NCI-H2081 (cell line): ENCODE measurements at regions not wholly inside any gene's neighbourhood (a gene's known extent, or its start where the extent isn't known, plus 50 kb on each side); places are given as distances from the start of the nearest gene placed in this dataset.
"Not testable (repeated sequence)": the region's sequence is repeated elsewhere in the genome, so short reads cannot be mapped to it uniquely, and the experiment has no call there.

Experiments used
- DNase-seq, 2 experiments: peaks; one replicate each; lab custom pipeline; 2025; lab: John Stamatoyannopoulos, UW

DNA sequence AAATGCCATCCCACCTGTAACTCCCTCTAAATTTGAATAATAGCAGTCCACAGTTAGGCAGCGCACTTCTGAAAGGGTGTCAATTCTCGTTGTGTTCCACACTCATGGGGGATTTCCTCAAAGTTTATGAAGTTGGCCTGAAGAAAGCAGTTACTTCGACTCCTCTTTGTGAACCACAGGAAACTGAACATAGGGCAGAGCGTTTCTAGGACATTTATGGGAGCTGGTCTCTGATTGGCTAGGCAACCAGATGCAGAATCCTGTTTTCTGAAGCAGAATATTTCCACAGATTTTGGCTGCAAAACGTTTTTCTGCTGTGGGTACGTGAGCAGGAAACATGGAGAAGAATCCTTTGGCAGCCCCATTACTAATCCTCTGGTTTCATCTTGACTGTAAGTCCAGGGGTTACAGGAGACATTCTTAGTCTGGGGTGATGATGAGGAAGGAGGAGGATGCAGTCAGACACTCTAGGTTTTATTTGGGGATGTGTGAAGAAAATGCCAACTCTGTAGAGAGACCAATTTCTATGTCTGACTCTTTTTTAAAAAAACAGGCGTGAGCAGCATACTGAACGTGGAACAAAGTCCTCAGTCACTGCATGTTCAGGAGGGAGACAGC, 431.5 kb upstream of the OR4E1 start:
- DNase-seq: no peak

DNA sequence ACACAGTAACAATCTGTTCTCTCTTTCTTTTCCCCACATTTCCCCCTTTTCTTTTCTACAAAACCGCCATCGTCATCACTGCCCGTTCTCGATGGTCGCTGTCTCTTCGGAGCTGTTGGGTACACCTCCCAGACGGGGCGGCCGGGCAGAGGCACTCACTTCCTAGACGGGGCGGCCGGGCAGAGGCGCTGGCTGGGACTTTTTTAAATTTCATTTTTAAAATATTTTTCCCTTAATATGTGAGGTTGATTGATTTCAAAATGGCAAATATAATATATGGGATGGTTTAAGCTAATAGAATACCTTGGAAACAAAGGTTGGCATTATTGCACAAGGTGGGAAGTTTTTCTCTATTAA, 427.1 kb upstream of the OR4E1 start:
- DNase-seq: not testable (repeated sequence)

DNA sequence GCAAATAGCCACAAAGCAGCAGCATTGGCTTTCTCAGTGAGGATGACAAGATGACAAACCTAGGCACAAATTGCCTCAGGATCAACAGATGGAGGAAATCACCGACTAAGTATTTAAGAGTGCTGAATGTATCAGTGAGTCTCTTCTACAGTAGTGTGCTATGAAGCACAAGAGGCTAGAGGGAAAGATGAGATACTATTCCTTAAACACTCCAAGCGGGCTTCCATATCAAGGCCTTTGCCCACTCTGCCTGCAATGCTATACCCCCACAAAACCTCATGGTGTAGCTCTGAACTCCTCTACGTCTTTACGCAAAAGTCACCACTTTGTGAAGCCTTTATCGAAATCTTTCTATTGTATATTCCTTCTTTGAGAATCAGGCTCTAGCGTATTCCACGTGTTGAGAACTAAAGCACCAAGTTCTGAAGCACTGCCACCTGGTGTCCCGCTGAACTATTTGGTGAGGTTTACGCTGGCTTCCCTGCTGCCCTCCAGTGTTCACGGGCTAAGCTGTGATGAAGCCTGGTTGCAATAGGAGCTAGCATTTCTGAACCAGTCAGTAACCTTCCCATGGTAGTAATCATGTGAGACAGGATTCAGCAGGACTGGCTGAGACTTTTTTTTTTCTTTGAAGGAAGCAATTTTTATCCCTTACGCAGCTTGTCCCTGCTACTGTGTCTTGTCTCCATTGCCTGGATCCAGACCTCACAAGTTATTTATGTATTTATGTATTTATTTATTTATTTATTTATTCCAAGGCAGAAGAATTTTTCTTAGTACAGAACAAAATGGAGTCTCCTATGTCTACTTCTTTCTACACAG, 426.5 kb upstream of the OR4E1 start:
- peak; percentile 13 to 35 for DNase-seq

DNA sequence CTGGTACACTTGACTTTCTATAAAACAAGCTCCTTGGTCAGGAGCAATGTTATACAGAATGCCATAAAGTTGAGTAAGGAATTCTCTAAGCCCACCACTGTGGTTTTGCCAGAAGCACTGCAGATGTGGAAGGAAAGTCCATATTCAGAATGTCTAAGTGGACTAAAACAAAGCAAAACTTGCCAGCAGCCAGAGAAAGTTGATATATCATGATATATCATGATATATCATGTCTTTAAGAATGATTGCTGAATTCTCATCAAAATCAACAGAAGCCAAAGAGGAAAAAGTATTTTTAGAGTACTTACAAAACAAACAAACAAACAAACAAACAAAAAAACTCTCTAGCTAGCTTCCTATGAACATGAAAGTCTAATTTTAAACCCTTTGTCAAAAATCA, 424.8 kb upstream of the OR4E1 start:
- no peak for DNase-seq

DNA sequence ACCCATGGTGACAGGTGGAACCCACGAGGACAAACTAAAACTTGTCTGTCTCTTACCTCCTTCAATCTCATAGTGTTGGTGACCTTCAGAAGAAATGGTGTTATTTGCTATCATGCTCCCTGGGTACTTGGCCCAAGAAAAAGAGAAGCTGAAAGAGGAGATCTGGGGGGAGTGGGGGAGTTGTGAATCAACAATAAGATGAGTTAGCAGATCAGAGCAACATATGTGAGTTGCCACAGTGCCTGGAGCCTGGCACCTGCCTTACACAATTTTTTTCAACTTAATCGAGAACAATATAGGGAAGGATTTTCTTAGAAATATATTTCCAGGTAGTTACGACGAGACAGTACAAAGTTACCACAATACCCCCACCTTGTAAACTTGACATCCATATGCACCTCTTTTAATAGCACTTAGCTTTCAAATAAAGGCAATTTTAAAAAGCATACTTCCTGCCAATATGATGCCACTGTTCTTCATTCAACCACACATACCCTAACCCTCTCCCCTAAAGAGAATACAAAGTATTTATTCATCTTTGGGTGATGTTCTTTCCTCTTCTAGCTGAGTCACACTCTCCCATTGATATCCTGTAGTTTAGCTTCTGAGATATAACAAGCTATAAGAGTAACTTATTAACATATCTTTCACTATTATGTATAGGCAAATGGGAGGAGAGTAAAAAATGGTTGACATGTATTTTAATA, 424.1 kb upstream of the OR4E1 start:
- DNase-seq: no peak

DNA sequence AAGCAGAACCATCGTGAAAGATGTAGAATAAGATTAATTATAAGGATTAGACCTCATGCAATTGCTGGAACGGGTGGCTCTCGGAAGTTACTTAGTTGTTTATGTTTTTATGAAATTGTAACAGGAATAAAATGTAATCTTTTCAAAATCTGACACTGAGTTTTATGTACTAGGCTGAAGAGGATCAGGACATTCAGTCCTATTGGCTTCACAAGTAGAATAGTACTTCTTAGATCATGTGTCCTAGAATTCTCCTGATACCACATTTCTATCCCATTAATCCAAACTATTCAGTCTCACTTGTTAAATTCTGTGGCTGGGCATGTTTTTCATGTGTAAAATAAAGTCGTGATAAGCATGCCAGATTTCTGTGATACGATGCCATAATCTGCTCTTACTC, 423.5 kb upstream of the OR4E1 start:
- no peak for DNase-seq

DNA sequence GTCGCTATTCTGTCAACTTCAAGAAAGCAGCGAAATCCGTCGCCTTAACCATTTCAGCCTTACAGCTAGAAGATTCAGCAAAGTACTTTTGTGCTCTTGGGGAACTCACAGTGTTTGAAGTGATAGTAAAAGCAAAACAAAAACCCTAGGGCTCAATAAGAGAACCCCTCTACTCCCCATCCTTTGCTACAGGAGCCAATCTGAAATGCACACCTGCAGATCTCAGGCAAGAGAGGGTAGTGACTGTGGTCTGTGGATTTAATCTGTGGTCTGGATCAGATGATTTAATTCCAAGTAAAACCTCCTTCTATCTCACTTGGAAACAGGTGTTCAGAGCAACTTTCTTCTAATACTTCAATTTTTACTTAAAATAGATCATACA, 422.9 kb upstream of the OR4E1 start:
- no peak for DNase-seq

DNA sequence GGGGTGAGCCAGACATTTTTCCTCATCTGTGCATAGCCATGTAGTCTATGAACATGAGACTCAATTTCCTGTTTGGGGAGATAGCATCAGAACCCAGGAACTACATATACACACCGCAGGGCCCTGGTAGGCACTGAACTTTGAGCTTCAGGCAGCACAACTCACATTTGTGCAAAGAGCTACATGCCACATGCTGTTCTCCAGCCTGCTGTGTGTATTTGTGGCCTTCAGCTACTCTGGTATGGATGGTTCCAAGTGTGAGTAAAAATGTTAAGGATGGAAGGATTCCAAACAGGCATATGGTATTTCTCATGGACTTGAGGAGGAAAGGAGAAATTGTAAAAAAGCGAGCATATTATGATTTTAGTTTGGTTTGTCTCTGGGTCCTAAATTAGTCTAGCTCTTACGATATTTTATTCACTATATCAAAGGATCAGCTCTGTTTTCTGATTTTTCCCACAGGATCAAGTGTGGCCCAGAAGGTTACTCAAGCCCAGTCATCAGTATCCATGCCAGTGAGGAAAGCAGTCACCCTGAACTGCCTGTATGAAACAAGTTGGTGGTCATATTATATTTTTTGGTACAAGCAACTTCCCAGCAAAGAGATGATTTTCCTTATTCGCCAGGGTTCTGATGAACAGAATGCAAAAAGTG, 422.4 kb upstream of the OR4E1 start:
- DNase-seq: no peak

DNA sequence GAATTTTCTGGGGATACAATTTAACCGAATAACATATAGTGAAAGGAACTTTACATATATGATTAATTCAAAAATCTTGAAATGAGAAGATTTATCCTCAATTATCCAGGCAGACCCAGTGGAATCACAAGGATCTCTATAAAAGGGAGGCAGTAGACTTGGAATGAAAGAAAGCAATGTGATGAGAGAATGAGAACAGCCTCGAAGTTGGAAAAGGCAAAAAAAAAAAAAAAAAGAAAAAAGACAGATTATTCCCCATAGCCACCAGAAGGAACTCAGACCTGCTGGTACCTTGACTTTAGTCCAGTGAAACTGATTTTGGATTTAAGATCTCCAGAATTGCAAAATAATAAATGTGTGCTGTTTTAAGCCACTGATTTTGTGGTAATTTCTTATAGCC, 416.3 kb upstream of the OR4E1 start:
- no peak for DNase-seq

DNA sequence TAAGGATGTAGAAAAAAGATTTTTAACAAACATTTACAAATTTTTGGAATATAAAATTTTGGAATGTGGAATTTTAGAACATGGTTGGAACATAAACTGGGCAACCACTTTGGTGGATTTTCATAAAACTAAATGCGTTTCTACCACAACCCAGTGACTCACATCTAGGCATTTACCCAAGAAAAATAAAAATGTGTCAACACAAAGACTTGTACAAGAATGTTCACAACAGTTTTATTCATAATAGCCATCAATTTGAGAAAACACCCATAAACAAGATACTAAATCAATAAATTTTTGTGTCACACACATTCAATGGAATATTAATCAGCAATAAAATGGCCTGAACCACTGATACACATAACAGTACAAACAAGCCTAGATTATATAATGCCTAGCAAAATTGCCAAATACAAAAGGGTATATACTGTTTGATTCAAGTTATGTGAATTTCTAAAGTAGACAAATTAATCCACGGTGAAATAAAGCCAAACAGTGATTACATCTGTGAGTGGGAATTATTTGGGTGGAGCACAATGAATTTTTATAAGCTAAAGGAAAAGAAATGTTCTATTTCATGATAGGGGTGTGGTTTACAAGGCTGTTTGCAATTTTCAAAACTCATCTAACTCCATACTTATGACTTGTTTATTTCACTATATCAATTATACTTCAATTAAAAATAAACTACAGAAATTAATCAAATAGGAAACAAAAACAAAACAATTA, 415.2 kb upstream of the OR4E1 start:
- DNase-seq: no peak

DNA sequence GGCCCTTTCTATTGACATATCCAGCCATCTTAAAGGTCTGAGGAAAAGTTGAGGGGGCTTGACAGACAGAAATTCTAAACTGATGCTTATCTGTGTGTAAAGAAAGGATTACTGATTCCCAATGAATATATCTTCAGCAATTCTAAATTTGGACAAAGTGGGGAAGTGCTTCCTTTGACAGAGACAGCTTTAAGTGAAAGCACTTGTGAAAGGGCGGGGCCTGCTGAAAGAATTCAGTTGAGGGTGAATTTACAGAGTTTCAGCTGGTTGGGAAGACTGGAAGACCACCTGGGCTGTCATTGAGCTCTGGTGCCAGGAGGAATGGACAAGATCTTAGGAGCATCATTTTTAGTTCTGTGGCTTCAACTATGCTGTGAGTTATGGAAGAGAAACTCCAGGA, 412.5 kb upstream of the OR4E1 start:
- no peak for DNase-seq

DNA sequence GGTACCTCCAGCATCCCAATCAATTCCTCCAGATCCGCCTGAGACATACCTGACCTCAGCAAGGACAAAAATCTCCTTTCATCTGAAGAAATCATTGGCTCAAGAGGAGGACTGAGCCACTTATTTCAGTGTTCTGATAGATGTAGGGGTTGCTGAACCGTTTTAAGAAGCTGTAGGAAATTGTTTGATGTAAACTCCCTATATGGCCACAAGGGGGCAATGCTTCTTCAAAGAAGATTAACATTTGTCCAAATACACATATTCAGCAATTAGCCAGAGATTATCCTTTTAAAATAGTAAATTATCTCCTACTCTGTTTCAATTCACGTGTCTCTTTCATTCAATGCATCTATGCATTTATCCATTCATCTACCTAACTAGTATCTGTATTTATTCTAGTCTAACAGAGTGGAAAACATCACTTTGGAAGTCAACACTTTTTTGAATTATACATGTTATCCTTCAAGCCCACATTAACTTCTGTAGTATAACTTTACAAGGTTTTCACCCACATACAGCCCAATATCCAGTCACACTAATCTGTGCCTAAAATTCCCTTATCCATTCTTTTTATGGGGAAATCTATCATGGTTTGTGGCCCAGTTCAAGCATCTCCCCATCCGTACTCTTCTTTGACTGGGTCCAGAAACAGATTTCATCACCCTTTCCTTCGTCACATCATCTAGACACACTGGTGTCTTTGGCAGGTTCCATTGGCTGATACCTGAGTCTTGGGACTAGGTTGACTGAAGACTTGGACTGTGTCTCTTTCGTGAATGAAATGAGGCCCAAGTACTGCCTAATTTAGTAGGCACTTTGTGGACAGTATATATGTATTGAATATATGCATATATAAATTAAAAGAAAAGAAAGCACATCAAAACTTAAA, 411.0 kb upstream of the OR4E1 start:
- peak; percentile 17 to 37 for DNase-seq

DNA sequence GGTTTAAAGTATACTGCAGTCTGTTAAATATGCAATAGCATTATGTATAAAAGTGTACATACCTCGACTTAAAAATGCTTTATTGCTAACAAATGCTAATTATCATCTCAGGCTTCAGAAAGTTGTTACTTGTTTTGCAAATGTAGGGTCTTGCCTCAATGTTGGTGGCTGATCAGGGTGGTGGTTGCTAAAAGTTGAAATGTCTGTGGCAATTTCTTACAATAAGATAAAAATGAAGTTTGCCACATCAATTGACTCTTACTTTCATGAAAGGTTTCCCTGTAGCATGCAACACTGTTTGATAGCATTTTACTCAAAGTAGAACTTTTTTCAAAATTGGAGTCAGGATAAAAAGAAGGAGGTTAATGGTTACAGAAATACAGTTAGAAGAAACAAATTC, 407.7 kb upstream of the OR4E1 start:
- DNase-seq: no peak

DNA sequence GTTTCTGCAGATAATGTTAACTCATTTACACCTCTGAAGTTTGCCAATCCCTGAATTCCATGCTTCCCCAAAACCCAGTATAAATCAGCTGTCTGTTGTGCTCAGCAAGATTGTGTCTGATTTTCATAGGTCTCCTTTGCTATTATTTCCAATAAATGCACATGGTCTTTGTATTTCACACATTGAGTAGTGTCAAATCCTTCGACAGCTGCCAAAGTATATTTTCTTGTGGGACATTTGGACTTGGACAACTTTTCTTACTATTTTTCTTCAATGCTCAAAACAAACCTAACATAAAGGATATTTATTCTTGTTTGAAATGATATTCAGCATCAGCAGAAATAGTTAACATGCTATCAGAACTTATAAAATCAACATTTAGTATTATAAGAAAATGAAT, 406.1 kb upstream of the OR4E1 start:
- no peak for DNase-seq

DNA sequence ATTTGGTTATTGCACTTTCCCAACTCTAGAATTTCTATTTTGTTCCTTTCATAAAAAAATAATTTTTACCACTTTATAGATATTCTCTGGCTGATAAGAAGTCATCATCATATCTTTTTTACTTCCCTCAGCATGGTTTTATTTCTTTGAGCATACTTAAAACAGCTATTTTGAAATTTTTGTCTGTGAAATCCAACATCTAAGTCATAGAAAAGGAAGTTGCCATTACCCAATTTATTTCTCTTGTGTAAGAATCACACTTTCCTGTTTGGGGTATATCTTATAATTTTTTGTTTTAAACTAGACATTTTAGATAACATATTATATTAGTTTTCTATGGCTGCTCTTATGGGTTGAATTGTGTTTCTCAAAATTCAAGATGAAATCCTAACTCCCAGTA, 400.2 kb upstream of the OR4E1 start:
- no peak for DNase-seq

DNA sequence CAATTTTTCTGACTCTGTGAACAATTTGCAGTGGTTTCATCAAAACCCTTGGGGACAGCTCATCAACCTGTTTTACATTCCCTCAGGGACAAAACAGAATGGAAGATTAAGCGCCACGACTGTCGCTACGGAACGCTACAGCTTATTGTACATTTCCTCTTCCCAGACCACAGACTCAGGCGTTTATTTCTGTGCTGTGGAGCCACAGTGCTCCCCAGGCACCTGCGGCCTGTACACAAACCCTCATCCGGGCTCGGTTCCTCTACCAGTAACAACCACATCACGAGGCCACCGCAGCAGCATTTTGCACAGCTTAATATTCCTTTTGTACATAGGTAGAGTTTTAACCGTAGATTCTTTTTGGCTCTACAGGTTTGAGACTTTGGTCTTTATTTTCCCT, 397.4 kb upstream of the OR4E1 start:
- DNase-seq: no peak

DNA sequence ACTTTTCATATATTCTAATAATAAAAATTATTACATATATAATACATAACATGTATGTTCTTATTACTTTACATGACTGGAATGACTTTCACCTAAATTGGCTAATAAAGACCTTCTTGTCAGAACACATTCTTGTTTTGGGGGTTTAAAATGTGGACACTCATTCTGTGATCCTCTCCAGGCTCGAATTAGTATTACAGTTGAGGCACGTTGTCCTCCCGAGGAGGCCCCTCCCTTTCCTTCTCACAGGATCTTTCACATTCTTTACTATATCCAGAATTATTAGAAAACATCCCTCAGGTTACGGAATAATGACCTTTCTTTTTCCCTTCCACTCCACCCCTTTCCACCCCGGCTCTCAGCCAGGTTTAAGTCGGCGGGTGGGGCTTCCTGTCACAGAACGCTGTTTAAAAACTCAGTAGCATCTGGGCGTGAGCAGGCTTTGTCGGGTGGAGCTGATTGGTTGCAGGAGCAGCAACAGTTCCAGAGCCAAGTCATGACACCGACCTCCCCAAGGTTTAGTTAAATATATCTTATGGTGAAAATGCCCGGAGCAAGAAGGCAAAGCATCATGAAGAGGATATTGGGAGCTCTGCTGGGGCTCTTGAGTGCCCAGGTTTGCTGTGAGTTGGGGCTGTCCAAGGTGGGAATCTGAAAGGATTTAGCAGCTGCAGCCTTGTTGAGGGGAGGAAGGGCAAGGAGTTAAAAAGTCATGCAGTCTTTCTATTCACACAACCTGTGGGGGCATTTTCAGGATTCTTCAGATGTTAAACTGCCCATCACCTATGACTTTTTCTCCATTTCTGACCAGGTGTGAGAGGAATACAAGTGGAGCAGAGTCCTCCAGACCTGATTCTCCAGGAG, 396.7 kb upstream of the OR4E1 start:
- no peak for DNase-seq

DNA sequence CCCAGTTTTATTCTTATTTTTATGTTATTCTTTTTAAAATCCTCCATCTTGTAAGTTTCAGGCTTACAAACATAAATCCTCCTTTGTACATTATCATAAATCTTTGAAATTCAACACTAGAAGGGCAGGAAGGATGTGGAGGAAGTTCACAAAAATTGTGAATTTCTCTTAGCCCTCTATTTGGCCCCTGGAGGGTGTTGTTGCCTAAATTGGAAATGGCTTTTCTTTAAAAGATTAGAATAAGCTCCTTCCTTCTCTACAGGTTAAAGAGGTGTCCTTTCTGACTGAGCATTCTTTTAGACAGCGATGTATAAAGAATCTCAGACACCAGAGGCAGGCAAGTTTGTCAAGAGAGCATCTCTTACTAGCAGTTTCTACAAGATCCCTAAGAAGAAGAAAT, 391.7 kb upstream of the OR4E1 start:
- DNase-seq: no peak

DNA sequence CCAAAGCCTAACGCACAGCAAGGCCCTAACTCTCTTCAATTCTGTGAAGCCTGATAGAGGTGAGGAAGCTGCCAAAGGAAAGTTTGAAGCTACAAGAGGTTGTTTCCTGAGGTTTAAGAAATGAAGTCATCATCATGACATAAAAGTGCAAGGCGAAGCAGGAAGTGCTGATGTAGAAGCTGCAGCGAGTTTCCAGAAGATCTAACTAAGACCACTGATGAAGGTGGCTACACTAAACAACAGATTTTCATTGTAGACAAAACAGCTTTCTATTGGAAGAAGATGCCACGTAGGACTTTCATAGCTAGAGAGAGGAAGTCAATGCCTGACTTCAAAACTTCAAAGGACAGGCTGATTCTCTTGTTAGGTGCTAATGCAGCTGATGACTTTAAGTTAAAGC, 385.6 kb upstream of the OR4E1 start:
- no peak for DNase-seq

DNA sequence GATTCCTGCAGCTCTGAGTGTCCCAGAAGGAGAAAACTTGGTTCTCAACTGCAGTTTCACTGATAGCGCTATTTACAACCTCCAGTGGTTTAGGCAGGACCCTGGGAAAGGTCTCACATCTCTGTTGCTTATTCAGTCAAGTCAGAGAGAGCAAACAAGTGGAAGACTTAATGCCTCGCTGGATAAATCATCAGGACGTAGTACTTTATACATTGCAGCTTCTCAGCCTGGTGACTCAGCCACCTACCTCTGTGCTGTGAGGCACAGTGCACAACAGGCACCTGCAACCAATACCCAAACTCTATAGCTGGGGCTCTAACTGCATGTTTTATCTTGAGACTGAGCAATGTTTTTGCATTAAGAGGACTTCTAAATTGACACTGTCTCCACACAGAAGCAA, 379.2 kb upstream of the OR4E1 start:
- no peak for DNase-seq
